ENCODE measurements at regions not wholly inside any gene's neighbourhood (a gene's known extent, or its start where the extent isn't known, plus 50 kb on each side); places are given as distances from the start of the nearest gene placed in this dataset.
"Not testable (repeated sequence)": the region's sequence is repeated elsewhere in the genome, so short reads cannot be mapped to it uniquely, and the experiment has no call there.

- DNase-seq (ENCODE audit: low read depth in 3 of 3, low spot score in 2 of 3) = no peak
These were observed 699.0 kb upstream of the LUZP2 start for GRCh38 chr11:23797624-23798419.

GRCh38 chr11:23834306-23834705 lies 662.5 kb upstream of the LUZP2 start:
- DNase-seq (ENCODE audit: low read depth in 3 of 3, low spot score in 2 of 3) = not testable (repeated sequence)

GRCh38 chr11:23836981-23837380 lies 659.9 kb upstream of the LUZP2 start:
- DNase-seq (ENCODE audit: low read depth in 3 of 3, low spot score in 2 of 3) = no peak

- DNase-seq (ENCODE audit: low read depth in 3 of 3, low spot score in 2 of 3) = no peak
These were observed 656.0 kb upstream of the LUZP2 start for GRCh38 chr11:23840872-23841271.

GRCh38 chr11:23846902-23847422 lies 649.9 kb upstream of the LUZP2 start:
- no peak for DNase-seq (ENCODE audit: low read depth in 3 of 3, low spot score in 2 of 3)

GRCh38 chr11:23851216-23851615 lies 645.6 kb upstream of the LUZP2 start:
- DNase-seq (ENCODE audit: low read depth in 3 of 3, low spot score in 2 of 3) = no peak

GRCh38 chr11:23856654-23857053 lies 640.2 kb upstream of the LUZP2 start:
- DNase-seq (ENCODE audit: low read depth in 3 of 3, low spot score in 2 of 3) = no peak

GRCh38 chr11:23859087-23859486 lies 637.8 kb upstream of the LUZP2 start:
- DNase-seq (ENCODE audit: low read depth in 3 of 3, low spot score in 2 of 3) = no peak

- no peak for DNase-seq (ENCODE audit: low read depth in 3 of 3, low spot score in 2 of 3)
These were observed 635.2 kb upstream of the LUZP2 start for GRCh38 chr11:23861615-23862014.

- no peak for DNase-seq (ENCODE audit: low read depth in 3 of 3, low spot score in 2 of 3)
These were observed 631.4 kb upstream of the LUZP2 start for GRCh38 chr11:23865341-23865975.

- DNase-seq (ENCODE audit: low read depth in 3 of 3, low spot score in 2 of 3) = no peak
These were observed 630.2 kb upstream of the LUZP2 start for GRCh38 chr11:23866641-23867040.

GRCh38 chr11:23869671-23870070 lies 627.2 kb upstream of the LUZP2 start:
- DNase-seq (ENCODE audit: low read depth in 3 of 3, low spot score in 2 of 3) = no peak

GRCh38 chr11:23873406-23873805 lies 623.4 kb upstream of the LUZP2 start:
- DNase-seq (ENCODE audit: low read depth in 3 of 3, low spot score in 2 of 3) = no peak

- DNase-seq (ENCODE audit: low read depth in 3 of 3, low spot score in 2 of 3) = no peak
These were observed 621.5 kb upstream of the LUZP2 start for GRCh38 chr11:23875176-23875850.

GRCh38 chr11:23883426-23884048 lies 613.3 kb upstream of the LUZP2 start:
- not testable (repeated sequence) for DNase-seq (ENCODE audit: low read depth in 3 of 3, low spot score in 2 of 3)

- no peak for DNase-seq (ENCODE audit: low read depth in 3 of 3, low spot score in 2 of 3)
These were observed 612.5 kb upstream of the LUZP2 start for GRCh38 chr11:23884341-23884740.

- no peak for DNase-seq (ENCODE audit: low read depth in 3 of 3, low spot score in 2 of 3)
These were observed 611.1 kb upstream of the LUZP2 start for GRCh38 chr11:23885801-23886200.

GRCh38 chr11:23887122-23887521 lies 609.7 kb upstream of the LUZP2 start:
- not testable (repeated sequence) for DNase-seq (ENCODE audit: low read depth in 3 of 3, low spot score in 2 of 3)

- no peak for DNase-seq (ENCODE audit: low read depth in 3 of 3, low spot score in 2 of 3)
These were observed 603.7 kb upstream of the LUZP2 start for GRCh38 chr11:23893126-23893525.

- no peak for DNase-seq (ENCODE audit: low read depth in 3 of 3, low spot score in 2 of 3)
These were observed 599.2 kb upstream of the LUZP2 start for GRCh38 chr11:23897453-23898286.

All from right renal cortex interstitium (tissue), 3 donors.